ENCODE measurements at regions not wholly inside any gene's neighbourhood (a gene's known extent, or its start where the extent isn't known, plus 50 kb on each side); places are given as distances from the start of the nearest gene placed in this dataset.

DNA sequence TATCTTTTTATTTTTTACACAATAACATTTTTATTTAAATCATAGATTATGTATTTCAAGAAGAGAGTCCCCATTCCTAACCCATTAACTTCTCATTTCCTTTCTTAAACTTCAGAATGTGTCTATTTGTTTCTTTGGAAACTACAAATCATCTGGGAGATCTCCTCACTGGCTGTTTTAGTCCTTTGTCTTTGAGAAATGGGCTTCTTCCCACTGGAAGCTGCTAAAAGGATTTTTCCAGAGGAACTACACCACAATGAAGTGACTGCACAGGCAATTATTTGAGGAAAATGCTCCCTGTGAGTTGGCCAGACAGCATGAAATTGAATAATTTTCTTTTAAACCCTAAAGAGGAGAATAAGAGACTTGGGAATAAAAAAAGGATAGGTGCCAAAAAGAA, 119.1 kb downstream of the TENT5A start:
- no peak for TF ChIP-seq EP300 (IDR thresholded peaks at IDR 0.05; ENCODE audit: borderline replicate concordance in 1 of 2, low read depth in 1 of 2, low read length in 1 of 2)
- no peaks in the 10 kb centered on the region for H3K27me3 ChIP-seq (ENCODE audit: insufficient read depth)
- H3K9ac ChIP-seq: no peak overlapping the region
- DNase-seq: no peak
- no peaks in the 10 kb centered on the region for H3K9me2 ChIP-seq
- no peak overlapping the region for H2AFZ ChIP-seq (ENCODE audit: low read depth)
- peaks cover 32% of the 10 kb centered on the region for H3K9me3 ChIP-seq
- POLR2A ChIA-PET: no interaction called here
- CTCF ChIA-PET: no interaction called here
- no peaks in the 10 kb centered on the region for H3F3A ChIP-seq (replicated peaks; ENCODE audit: insufficient read depth)
- H3K4me2 ChIP-seq: no peak overlapping the region
- no peak overlapping the region for H3K27ac ChIP-seq (ENCODE audit: low read depth in 2 of 2, low read length in 1 of 2)
- no peaks in the 10 kb centered on the region for H3K4me1 ChIP-seq (ENCODE audit: control insufficient read depth in 1 of 2, insufficient read depth in 2 of 2, low read depth in 1 of 2, low read length in 1 of 2)
- H3K4me3 ChIP-seq (ENCODE audit: low read depth in 2 of 2, low read length in 1 of 2): no peak overlapping the region
- no peaks in the 10 kb centered on the region for H4K20me1 ChIP-seq (ENCODE audit: insufficient read depth)
- H3K79me2 ChIP-seq (ENCODE audit: insufficient read depth): no peaks in the 10 kb centered on the region
- peaks cover 0 to 8% of the 10 kb centered on the region in 2 experiments for H3K36me3 ChIP-seq (replicated peaks in 1 of 2; ENCODE audit: control insufficient read depth in 1 of 2, insufficient read depth in 2 of 2, low read length in 1 of 2)

DNA sequence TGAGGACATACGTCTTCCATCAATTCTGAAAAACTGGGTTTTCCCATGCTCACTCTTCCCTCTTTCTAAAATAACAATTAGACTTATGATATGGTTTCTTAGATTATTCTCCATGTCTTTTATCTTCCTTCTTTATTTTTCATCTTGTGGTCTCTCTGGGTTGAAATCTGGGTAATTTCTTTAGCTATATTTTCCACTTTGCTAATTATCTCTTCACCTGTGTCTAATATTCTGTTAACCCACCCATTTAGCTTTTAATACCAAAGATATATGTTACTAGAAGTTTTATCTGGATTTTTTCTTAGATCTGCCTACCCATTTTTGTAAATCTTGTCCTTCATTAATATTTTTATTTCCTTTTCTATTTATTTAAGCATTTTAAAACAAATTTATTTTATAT, 121.8 kb downstream of the TENT5A start:
- no peak for TF ChIP-seq SIN3A (IDR thresholded peaks at IDR 0.05; ENCODE audit: borderline replicate concordance, low read depth, low read length)
- TF ChIP-seq JUND (IDR thresholded peaks at IDR 0.05): no peak
- TF ChIP-seq YY1 (IDR thresholded peaks at IDR 0.05; ENCODE audit: low read depth): no peak
- no peak for TF ChIP-seq MXI1 (IDR thresholded peaks at IDR 0.05; ENCODE audit: low read depth, low read length)
- Histone ChIP-seq H3K9ac (no peak overlapping the region), H3K27ac (ENCODE audit: low read depth in 2 of 2, low read length in 1 of 2) (no peak overlapping the region), H3K36me3 (replicated peaks in 1 of 2; ENCODE audit: control insufficient read depth in 1 of 2, insufficient read depth in 2 of 2, low read length in 1 of 2) (peaks cover 0 to 8% of the 10 kb centered on the region in 2 experiments), H2AFZ (ENCODE audit: low read depth) (no peak overlapping the region), H4K20me1 (ENCODE audit: insufficient read depth) (no peaks in the 10 kb centered on the region), H3K4me2 (no peak overlapping the region), H3K79me2 (ENCODE audit: insufficient read depth) (no peaks in the 10 kb centered on the region), H3K27me3 (ENCODE audit: insufficient read depth) (no peaks in the 10 kb centered on the region), H3F3A (replicated peaks; ENCODE audit: insufficient read depth) (no peaks in the 10 kb centered on the region), H3K9me2 (no peaks in the 10 kb centered on the region), H3K4me3 (ENCODE audit: low read depth in 2 of 2, low read length in 1 of 2) (no peak overlapping the region), H3K9me3 (peaks cover 36% of the 10 kb centered on the region), H3K4me1 (ENCODE audit: control insufficient read depth in 1 of 2, insufficient read depth in 2 of 2, low read depth in 1 of 2, low read length in 1 of 2) (no peaks in the 10 kb centered on the region)
- CTCF ChIA-PET: no interaction called here
- DNase-seq: no peak
- POLR2A ChIA-PET: no interaction called here
- WGBS (ENCODE audit: low lambda C conversion rate): 86% methylated on average over 1 of the region's 1 CpG

DNA sequence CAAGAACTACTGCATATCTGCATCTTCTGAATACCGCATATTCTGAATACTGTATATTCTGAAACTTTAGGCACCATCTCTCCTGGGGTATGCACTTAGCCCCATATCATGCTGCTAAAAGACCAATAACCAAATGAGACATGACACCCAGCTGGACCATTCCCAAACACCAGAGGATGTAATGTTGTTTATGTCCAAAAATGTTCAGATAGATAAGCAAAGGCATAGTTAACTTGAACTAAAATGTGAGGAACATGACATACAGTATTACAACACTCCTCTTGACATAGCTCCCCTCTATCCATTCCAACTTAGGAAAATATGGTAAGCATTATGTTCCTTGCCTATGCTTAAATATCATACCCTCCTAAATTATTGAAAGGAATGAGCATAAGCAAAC, 127.3 kb downstream of the TENT5A start:
- Histone ChIP-seq H3K9me2 (no peaks in the 10 kb centered on the region), H3K4me3 (ENCODE audit: low read depth in 2 of 2, low read length in 1 of 2) (no peak overlapping the region), H3K9me3 (peaks cover 22% of the 10 kb centered on the region), H4K20me1 (ENCODE audit: insufficient read depth) (no peaks in the 10 kb centered on the region), H3K36me3 (replicated peaks in 1 of 2; ENCODE audit: control insufficient read depth in 1 of 2, insufficient read depth in 2 of 2, low read length in 1 of 2) (peaks cover 0 to 3% of the 10 kb centered on the region in 2 experiments), H3F3A (replicated peaks; ENCODE audit: insufficient read depth) (no peaks in the 10 kb centered on the region), H3K27ac (ENCODE audit: low read depth in 2 of 2, low read length in 1 of 2) (no peak overlapping the region), H2AFZ (ENCODE audit: low read depth) (no peak overlapping the region), H3K79me2 (ENCODE audit: insufficient read depth) (no peaks in the 10 kb centered on the region), H3K27me3 (ENCODE audit: insufficient read depth) (no peaks in the 10 kb centered on the region), H3K9ac (no peak overlapping the region), H3K4me1 (ENCODE audit: control insufficient read depth in 1 of 2, insufficient read depth in 2 of 2, low read depth in 1 of 2, low read length in 1 of 2) (no peaks in the 10 kb centered on the region), H3K4me2 (no peak overlapping the region)
- TF ChIP-seq TEAD4 (IDR thresholded peaks at IDR 0.05; ENCODE audit: borderline replicate concordance, insufficient read depth): no peak
- TF ChIP-seq RXRA (IDR thresholded peaks at IDR 0.05; ENCODE audit: borderline replicate concordance, low read depth): no peak
- TF ChIP-seq FOXJ3 (CRISPR knock-in tag; IDR thresholded peaks at IDR 0.05): no peak
- TF ChIP-seq SIN3A (IDR thresholded peaks at IDR 0.05; ENCODE audit: borderline replicate concordance, low read depth, low read length): no peak
- no peak for TF ChIP-seq SMC3 (IDR thresholded peaks at IDR 0.05; ENCODE audit: low read depth, low read length)
- no peak for TF ChIP-seq EZH2phosphoT487 (IDR thresholded peaks at IDR 0.05; ENCODE audit: borderline replicate concordance, low read depth)
- TF ChIP-seq MXI1 (IDR thresholded peaks at IDR 0.05; ENCODE audit: low read depth, low read length): no peak
- TF ChIP-seq, protein P1, sequence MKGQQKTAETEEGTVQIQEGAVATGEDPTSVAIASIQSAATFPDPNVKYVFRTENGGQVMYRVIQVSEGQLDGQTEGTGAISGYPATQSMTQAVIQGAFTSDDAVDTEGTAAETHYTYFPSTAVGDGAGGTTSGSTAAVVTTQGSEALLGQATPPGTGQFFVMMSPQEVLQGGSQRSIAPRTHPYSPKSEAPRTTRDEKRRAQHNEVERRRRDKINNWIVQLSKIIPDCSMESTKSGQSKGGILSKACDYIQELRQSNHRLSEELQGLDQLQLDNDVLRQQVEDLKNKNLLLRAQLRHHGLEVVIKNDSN (IDR thresholded peaks at IDR 0.05; ENCODE audit: borderline replicate concordance, low read depth): no peak
- TF ChIP-seq, protein P2, sequence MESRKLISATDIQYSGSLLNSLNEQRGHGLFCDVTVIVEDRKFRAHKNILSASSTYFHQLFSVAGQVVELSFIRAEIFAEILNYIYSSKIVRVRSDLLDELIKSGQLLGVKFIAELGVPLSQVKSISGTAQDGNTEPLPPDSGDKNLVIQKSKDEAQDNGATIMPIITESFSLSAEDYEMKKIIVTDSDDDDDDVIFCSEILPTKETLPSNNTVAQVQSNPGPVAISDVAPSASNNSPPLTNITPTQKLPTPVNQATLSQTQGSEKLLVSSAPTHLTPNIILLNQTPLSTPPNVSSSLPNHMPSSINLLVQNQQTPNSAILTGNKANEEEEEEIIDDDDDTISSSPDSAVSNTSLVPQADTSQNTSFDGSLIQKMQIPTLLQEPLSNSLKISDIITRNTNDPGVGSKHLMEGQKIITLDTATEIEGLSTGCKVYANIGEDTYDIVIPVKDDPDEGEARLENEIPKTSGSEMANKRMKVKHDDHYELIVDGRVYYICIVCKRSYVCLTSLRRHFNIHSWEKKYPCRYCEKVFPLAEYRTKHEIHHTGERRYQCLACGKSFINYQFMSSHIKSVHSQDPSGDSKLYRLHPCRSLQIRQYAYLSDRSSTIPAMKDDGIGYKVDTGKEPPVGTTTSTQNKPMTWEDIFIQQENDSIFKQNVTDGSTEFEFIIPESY (IDR thresholded peaks at IDR 0.05; ENCODE audit: borderline replicate concordance, low read depth): no peak
- TF ChIP-seq, protein P3, sequence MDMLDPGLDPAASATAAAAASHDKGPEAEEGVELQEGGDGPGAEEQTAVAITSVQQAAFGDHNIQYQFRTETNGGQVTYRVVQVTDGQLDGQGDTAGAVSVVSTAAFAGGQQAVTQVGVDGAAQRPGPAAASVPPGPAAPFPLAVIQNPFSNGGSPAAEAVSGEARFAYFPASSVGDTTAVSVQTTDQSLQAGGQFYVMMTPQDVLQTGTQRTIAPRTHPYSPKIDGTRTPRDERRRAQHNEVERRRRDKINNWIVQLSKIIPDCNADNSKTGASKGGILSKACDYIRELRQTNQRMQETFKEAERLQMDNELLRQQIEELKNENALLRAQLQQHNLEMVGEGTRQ (IDR thresholded peaks at IDR 0.05; ENCODE audit: borderline replicate concordance, low read depth, low read length): no peak
- no peak for TF ChIP-seq ELF1 (IDR thresholded peaks at IDR 0.05)
- TF ChIP-seq, protein P4, sequence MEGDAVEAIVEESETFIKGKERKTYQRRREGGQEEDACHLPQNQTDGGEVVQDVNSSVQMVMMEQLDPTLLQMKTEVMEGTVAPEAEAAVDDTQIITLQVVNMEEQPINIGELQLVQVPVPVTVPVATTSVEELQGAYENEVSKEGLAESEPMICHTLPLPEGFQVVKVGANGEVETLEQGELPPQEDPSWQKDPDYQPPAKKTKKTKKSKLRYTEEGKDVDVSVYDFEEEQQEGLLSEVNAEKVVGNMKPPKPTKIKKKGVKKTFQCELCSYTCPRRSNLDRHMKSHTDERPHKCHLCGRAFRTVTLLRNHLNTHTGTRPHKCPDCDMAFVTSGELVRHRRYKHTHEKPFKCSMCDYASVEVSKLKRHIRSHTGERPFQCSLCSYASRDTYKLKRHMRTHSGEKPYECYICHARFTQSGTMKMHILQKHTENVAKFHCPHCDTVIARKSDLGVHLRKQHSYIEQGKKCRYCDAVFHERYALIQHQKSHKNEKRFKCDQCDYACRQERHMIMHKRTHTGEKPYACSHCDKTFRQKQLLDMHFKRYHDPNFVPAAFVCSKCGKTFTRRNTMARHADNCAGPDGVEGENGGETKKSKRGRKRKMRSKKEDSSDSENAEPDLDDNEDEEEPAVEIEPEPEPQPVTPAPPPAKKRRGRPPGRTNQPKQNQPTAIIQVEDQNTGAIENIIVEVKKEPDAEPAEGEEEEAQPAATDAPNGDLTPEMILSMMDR (IDR thresholded peaks at IDR 0.05): no peak
- TF ChIP-seq FOXM1 (IDR thresholded peaks at IDR 0.05; ENCODE audit: low read depth): no peak
- no peak for TF ChIP-seq POLR2AphosphoS5 (IDR thresholded peaks at IDR 0.05; ENCODE audit: low read depth, low read length)
- TF ChIP-seq EP300 (IDR thresholded peaks at IDR 0.05; ENCODE audit: borderline replicate concordance in 1 of 2, low read depth in 1 of 2, low read length in 1 of 2): no peak
- 94% methylated on average over 1 of the region's 1 CpG for WGBS (ENCODE audit: low lambda C conversion rate)
- ChIA-PET CTCF (interaction anchor here (0.7 kb wide), 1 partner anchor 31 kb away, joined by 3 read pairs; no protein-coding TSS in a partner anchor), POLR2A (no interaction called here)
- no peak for DNase-seq
